Prostate gland (tissue), 2 donors: ENCODE measurements at regions not wholly inside any gene's neighbourhood (a gene's known extent, or its start where the extent isn't known, plus 50 kb on each side); places are given as distances from the start of the nearest gene placed in this dataset.

Experiments used
- DNase-seq: peaks from one replicate; pipeline ENCODE4 v3.0.0-alpha.2; 2019; ENCODE audit warnings: low spot score
- H3K27ac ChIP-seq, 2 donors: fragments of 200-600 bp; sonication (generic); 2 replicates each; pipeline ENCODE4 v1.5.1; 2017 to 2019
- H3K27me3 ChIP-seq: fragments of 200-600 bp; sonication (generic); replicated peaks from 2 replicates; pipeline ENCODE4 v1.5.1; 2019; ENCODE audit not compliant: insufficient read depth
- H3K36me3 ChIP-seq, 2 donors: fragments of 200-600 bp; sonication (generic); 1 replicate in 1 of 2; 2 replicates in 1 of 2; pipeline versions ENCODE4 v1.5.1 to v1.8.1; 2017 to 2019
- H3K4me1 ChIP-seq: fragments of 200-600 bp; sonication (generic); replicated peaks from 2 replicates; pipeline ENCODE4 v1.5.1; 2019
- H3K4me3 ChIP-seq, 2 donors: fragments of 200-600 bp; sonication (generic); 2 replicates each; pipeline ENCODE4 v1.5.1; 2017 to 2019
- H3K9me3 ChIP-seq: fragments of 200-600 bp; sonication (generic); 2 replicates; pipeline ENCODE4 v1.5.1; 2017
- POLR2A ChIP-seq: fragments of 450-650 bp; IDR thresholded peaks from one replicate; pipeline ENCODE4 v1.6.1; 2016; ENCODE audit warnings: antibody characterized with exemption, mild to moderate bottlenecking
- POLR2AphosphoS5 ChIP-seq: sonication (generic); formaldehyde crosslinking; IDR thresholded peaks from one replicate; pipeline ENCODE4 v1.6.1; 2017; ENCODE audit warnings: antibody characterized with exemption
- WGBS: methylation state at CpG from one replicate; pipeline ENCODE4 v1.1.5; 2018; 5-methylcytosine and 5-hydroxymethylcytosine counted together
- intact Hi-C: fragments of 100-400 bp; cut with DNase I; formaldehyde crosslinking; loops from one replicate; pipeline ENCODE4 v1.14.2; 2022
- TF ChIP-seq, protein P1 (sequence below), 4 experiments: fragments of 200-600 bp in 2 of 4; fragments of 450-650 bp in 2 of 4; sonication (generic) in 2 of 4; IDR thresholded peaks; 1 replicate in 3 of 4; 2 replicates in 1 of 4; pipeline ENCODE4 v1.5.1; 2016 to 2019; ENCODE audit warnings: antibody characterized with exemption in 4 of 4, mild to moderate bottlenecking in 2 of 4, moderate library complexity in 2 of 4

DNA sequence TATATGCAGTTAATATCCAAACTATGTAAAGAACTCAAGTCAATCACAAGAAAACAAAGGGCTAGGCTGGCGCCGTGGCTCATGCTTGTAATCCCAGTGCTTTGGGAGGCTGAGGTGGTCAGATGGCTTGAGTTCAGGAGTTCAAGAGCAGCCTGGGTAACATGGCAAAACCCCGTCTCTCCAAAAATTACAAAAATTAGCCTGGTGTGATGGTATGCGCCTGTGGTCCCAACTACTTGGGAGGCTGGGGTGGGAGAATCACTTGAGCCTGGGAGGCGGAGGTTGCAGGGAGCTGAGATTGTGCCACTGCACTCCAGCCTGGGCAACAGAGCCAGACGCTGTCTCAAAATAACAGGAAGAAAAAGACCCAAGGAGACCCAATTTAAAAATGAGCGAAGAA lies 91.9 kb upstream of the ALKAL2 start:
- no peaks in the 10 kb centered on the region for H3K9me3 ChIP-seq
- no peaks in the 10 kb centered on the region for H3K36me3 ChIP-seq
- DNase-seq = no peak
- 98% methylated on average over 7 of the region's 7 CpGs for WGBS
- H3K4me1 ChIP-seq = no peaks in the 10 kb centered on the region
- H3K4me3 ChIP-seq = no peak overlapping the region
- no peaks in the 10 kb centered on the region for H3K27me3 ChIP-seq
- H3K27ac ChIP-seq = no peak overlapping the region
- intact Hi-C loops = loop anchor here (10.0 kb wide), 1 partner anchor 55 kb away; no protein-coding TSS in a partner anchor
- TF ChIP-seq, protein P1, sequence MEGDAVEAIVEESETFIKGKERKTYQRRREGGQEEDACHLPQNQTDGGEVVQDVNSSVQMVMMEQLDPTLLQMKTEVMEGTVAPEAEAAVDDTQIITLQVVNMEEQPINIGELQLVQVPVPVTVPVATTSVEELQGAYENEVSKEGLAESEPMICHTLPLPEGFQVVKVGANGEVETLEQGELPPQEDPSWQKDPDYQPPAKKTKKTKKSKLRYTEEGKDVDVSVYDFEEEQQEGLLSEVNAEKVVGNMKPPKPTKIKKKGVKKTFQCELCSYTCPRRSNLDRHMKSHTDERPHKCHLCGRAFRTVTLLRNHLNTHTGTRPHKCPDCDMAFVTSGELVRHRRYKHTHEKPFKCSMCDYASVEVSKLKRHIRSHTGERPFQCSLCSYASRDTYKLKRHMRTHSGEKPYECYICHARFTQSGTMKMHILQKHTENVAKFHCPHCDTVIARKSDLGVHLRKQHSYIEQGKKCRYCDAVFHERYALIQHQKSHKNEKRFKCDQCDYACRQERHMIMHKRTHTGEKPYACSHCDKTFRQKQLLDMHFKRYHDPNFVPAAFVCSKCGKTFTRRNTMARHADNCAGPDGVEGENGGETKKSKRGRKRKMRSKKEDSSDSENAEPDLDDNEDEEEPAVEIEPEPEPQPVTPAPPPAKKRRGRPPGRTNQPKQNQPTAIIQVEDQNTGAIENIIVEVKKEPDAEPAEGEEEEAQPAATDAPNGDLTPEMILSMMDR (IDR thresholded peaks at IDR 0.05) = no peak
- TF ChIP-seq POLR2A (no peak), POLR2AphosphoS5 (no peak)

DNA sequence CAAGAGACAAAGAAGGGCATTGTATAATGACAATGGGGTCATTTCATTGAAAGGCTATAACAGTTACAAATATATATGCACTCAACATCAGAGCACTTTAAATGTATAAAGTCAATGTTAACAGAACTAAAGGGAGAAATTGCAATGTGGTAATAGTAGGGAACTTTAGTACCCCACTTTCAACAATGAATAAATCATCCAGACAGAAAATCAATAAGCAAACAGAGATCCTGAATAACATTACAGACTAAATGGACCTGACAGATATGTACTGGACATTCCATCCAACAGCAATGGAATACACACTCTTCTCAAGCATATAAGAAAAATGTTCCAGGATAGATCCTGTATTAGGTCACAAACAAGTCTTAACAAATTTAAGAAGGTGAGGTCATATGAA lies 90.5 kb upstream of the ALKAL2 start:
- intact Hi-C loops = loop anchor here (10.0 kb wide), 1 partner anchor 56 kb away; no protein-coding TSS in a partner anchor
- Histone ChIP-seq H3K9me3 (no peaks in the 10 kb centered on the region), H3K36me3 (no peaks in the 10 kb centered on the region), H3K27ac (no peak overlapping the region), H3K4me3 (no peak overlapping the region), H3K4me1 (no peaks in the 10 kb centered on the region), H3K27me3 (no peaks in the 10 kb centered on the region)
- DNase-seq = no peak
- TF ChIP-seq POLR2A (no peak), POLR2AphosphoS5 (no peak)
- TF ChIP-seq, protein P1 (IDR thresholded peaks at IDR 0.05) = no peak

DNA sequence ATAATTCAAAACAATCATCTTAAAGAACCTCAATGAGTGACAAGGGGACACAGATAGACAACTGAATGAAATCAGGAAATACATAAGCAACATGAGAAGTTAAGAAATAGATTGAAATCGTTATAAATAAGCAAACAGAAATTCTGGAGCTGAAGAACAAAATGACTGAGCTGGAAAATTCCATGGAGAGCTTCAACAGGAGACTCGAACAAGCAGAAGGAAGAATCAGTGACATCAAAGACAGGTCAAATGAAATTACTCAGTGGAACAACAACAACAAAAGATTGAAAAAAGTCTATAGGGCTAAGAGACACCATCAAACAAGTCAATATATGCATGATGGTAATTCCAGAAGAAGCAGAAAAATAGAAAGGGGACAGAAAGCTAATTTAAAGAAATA lies 89.5 kb upstream of the ALKAL2 start:
- no peaks in the 10 kb centered on the region for H3K36me3 ChIP-seq
- DNase-seq = no peak
- no peak overlapping the region for H3K4me3 ChIP-seq
- H3K27ac ChIP-seq = no peak overlapping the region
- no peaks in the 10 kb centered on the region for H3K4me1 ChIP-seq
- intact Hi-C loops = loop anchor here (10.0 kb wide), 1 partner anchor 57 kb away; no protein-coding TSS in a partner anchor
- 89% methylated on average over 2 of the region's 2 CpGs for WGBS
- H3K27me3 ChIP-seq = no peaks in the 10 kb centered on the region
- H3K9me3 ChIP-seq = no peaks in the 10 kb centered on the region
- TF ChIP-seq POLR2A (no peak), POLR2AphosphoS5 (no peak)
- TF ChIP-seq, protein P1 (IDR thresholded peaks at IDR 0.05) = no peak

DNA sequence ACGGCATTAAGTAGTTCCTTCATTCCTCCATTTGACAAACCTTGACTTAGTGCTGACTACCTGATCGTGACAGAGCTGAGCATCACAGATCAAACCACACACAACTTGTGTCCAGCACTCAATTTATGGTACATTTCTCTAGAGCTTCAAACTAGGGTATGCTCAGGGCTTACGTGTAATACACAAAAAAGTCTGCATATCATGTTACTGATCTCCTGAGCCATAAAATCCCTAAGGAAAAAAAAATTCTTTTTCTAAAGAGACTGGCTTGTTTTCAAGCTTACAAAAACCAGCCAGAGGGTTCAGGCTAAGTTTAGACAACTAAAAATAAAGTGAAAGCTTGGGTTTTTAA lies 88.0 kb upstream of the ALKAL2 start:
- Histone ChIP-seq H3K36me3 (no peaks in the 10 kb centered on the region), H3K27ac (peak overlapping the region in 1 of 2 donors; percentile 44), H3K9me3 (no peaks in the 10 kb centered on the region), H3K27me3 (no peaks in the 10 kb centered on the region), H3K4me1 (no peaks in the 10 kb centered on the region), H3K4me3 (no peak overlapping the region)
- 9% methylated on average over 3 of the region's 3 CpGs for WGBS
- TF ChIP-seq, protein P1 (IDR thresholded peaks at IDR 0.05) = no peak
- TF ChIP-seq POLR2A = no peak
- TF ChIP-seq POLR2AphosphoS5 = no peak
- DNase-seq = no peak
- intact Hi-C loops = loop anchor here (10.0 kb wide), 1 partner anchor 59 kb away; no protein-coding TSS in a partner anchor

DNA sequence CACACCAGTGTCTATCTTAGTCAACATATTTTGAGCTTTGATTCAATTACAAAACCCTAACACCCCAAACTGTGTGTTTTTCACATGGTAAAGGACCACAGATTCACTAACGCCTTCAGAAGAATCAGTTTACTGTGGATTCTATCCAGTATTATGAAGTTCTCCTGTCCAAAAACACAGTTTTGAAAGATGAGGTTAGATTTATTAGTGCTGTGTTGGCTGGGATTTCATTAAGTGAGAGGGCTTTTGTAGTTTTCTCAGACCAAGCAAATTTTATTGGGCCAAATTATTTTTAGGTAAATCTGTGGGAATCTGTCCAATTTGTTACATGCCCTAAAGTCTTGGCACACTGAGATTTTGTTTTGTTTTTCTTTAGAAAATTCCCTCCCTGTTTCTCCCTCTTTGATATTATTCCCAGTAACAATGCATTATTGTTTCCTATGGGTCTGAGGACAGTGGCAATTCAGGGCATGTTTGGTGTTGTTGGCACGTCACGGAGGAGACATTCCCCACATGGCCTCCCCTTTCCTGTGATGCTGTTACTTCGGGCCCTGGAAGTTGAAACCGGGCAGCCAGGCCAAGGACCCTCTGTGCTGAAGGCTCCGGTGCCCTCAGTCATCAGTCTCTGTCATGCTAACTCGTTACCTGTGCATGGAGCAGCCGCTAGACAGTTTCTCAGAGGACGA lies 87.5 kb upstream of the ALKAL2 start:
- H3K4me1 ChIP-seq = no peaks in the 10 kb centered on the region
- 8% methylated on average over 9 of the region's 9 CpGs for WGBS
- no peaks in the 10 kb centered on the region for H3K27me3 ChIP-seq
- intact Hi-C loops = loop anchor here (10.0 kb wide), 1 partner anchor 59 kb away; no protein-coding TSS in a partner anchor
- no peaks in the 10 kb centered on the region for H3K9me3 ChIP-seq
- peak overlapping the region in 1 of 2 donors; percentile 44 for H3K27ac ChIP-seq
- TF ChIP-seq POLR2AphosphoS5 = peak; percentile 2
- no peak for TF ChIP-seq POLR2A
- TF ChIP-seq, protein P1 (IDR thresholded peaks at IDR 0.05) = no peak
- DNase-seq = no peak
- no peaks in the 10 kb centered on the region for H3K36me3 ChIP-seq
- no peak overlapping the region for H3K4me3 ChIP-seq
